Thyroid gland (tissue), 4 donors: ENCODE measurements at regions not wholly inside any gene's neighbourhood (a gene's known extent, or its start where the extent isn't known, plus 50 kb on each side); places are given as distances from the start of the nearest gene placed in this dataset.

Experiments used
- CTCF ChIP-seq, 6 experiments: fragments of 200-600 bp in 3 of 6; fragments of 450-650 bp in 3 of 6; sonication (generic) in 3 of 6; IDR thresholded peaks; one replicate each; pipeline ENCODE4 v1.5.1; 2016 to 2019; ENCODE audit warnings: antibody characterized with exemption in 6 of 6, mild to moderate bottlenecking in 2 of 6, inconsistent platforms in 1 of 6, moderate library complexity in 1 of 6
- POLR2A ChIP-seq, 2 donors: fragments of 450-650 bp; IDR thresholded peaks; one replicate each; pipeline ENCODE4 v1.6.1; 2017; ENCODE audit warnings: antibody characterized with exemption in 2 of 2, mild to moderate bottlenecking in 2 of 2, moderate library complexity in 1 of 2

DNA sequence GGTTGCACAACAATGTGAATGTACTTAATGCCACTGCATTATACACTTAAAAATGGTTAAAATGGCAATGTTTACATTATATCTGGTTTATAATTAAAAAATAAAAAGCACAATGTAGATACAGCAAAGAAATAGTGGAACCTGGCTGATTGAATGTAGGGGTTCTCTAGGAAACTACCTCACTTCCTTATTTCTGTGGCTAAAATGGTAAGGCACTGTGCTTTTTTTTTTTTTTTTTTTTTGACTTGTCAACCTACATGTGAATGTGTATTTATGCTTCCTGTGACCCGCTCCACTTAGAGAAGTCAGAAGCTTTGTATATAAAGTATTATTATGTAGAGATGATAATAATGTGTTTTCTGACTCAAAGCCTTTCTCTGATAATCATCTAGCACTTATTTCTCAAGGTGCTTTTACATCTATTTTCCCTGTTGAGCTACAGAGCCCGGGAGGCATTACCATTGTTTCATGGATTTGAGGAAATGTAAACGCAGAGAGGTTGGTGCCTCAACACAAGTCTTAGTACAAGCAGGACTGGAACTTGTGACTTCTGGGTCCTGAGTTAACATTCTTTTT lies 55.0 kb downstream of the SOX4 start:
- TF ChIP-seq CTCF (IDR thresholded peaks at IDR 0.05) (no peak), POLR2A (IDR thresholded peaks at IDR 0.05) (no peak)
